Bronchial epithelial cell (primary cell): ENCODE measurements at regions not wholly inside any gene's neighbourhood (a gene's known extent, or its start where the extent isn't known, plus 50 kb on each side); places are given as distances from the start of the nearest gene placed in this dataset.

Source experiments
- DNase-seq: peaks from one replicate; pipeline ENCODE4 v3.0.0-alpha.2; 2010; ENCODE audit warnings: low read depth
- FAIRE-seq: peaks from 2 replicates; lab custom pipeline; 2011; peaks lifted over from hg19 to GRCh38; lab: Jason Lieb, UNC
- H3K27me3 ChIP-seq: 2 replicates; pipeline ENCODE4 v1.5.1; 2011; ENCODE audit warnings: low read length; ENCODE audit not compliant: control insufficient read depth, insufficient read depth
- H3K36me3 ChIP-seq: 2 replicates; pipeline ENCODE4 v1.5.1; 2011; ENCODE audit warnings: low read length; ENCODE audit not compliant: control insufficient read depth, insufficient read depth
- H3K4me3 ChIP-seq: 2 replicates; pipeline ENCODE4 v1.5.1; 2011; ENCODE audit warnings: mild to moderate bottlenecking, low read depth, low read length, control low read depth
- CTCF ChIP-seq: IDR thresholded peaks from 2 replicates; pipeline ENCODE4 v1.5.1; 2011; ENCODE audit warnings: mild to moderate bottlenecking, moderate library complexity, low read length, control low read depth, inconsistent platforms; ENCODE audit not compliant: insufficient read depth, severe bottlenecking

GRCh38 chr5:62197697-62198096 is 108.3 kb upstream of the KIF2A start:
- DNase-seq (no peak), FAIRE-seq (no peak)
- H3K4me3 ChIP-seq = no peak overlapping the region
- no peaks in the 10 kb centered on the region for H3K36me3 ChIP-seq
- peaks cover 2% of the 10 kb centered on the region for H3K27me3 ChIP-seq
- no peak for TF ChIP-seq CTCF

- Histone ChIP-seq H3K27me3 (peaks cover 2% of the 10 kb centered on the region), H3K36me3 (no peaks in the 10 kb centered on the region), H3K4me3 (no peak overlapping the region)
- FAIRE-seq (no peak), DNase-seq (no peak)
- TF ChIP-seq CTCF = no peak
Observed at GRCh38 chr5:62198421-62198820, 107.6 kb upstream of the KIF2A start.

GRCh38 chr5:62199792-62200716 is 106.0 kb upstream of the KIF2A start:
- no peak for FAIRE-seq
- no peak for DNase-seq
- Histone ChIP-seq H3K27me3 (peaks cover 2% of the 10 kb centered on the region), H3K4me3 (no peak overlapping the region), H3K36me3 (no peaks in the 10 kb centered on the region)
- no peak for TF ChIP-seq CTCF

- H3K36me3 ChIP-seq = no peaks in the 10 kb centered on the region
- no peak for FAIRE-seq
- peak; percentile 15 for DNase-seq
- H3K4me3 ChIP-seq = no peak overlapping the region
- peak; percentile 24 for TF ChIP-seq CTCF
- no peaks in the 10 kb centered on the region for H3K27me3 ChIP-seq
Observed at GRCh38 chr5:62206150-62206829, 99.7 kb upstream of the KIF2A start.

GRCh38 chr5:62208218-62208852 is 97.7 kb upstream of the KIF2A start:
- no peak for TF ChIP-seq CTCF
- DNase-seq (no peak), FAIRE-seq (no peak)
- Histone ChIP-seq H3K36me3 (no peaks in the 10 kb centered on the region), H3K4me3 (no peak overlapping the region), H3K27me3 (peaks cover 2% of the 10 kb centered on the region)
